ENCODE measurements at regions not wholly inside any gene's neighbourhood (a gene's known extent, or its start where the extent isn't known, plus 50 kb on each side); places are given as distances from the start of the nearest gene placed in this dataset.

DNA sequence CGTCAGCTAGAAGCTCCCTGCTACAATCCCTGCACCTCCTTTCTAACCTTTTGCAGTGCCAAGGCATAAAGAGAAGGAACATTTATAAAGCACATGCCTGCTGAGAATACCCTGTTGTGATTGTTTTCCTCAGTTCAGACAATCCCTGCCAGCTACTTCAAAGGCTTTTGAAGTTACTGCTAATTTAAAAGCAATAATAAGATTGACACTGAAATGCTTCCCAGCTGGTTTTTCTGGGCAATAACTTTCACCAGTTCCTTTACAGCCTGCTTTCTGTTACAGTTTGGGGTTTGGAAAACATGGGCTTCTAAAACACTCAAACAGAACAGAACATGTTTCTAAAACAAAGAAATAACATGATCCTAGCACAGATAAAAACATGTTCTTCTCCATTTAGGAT lies 232.3 kb upstream of the CPEB2 start:
- DNase-seq (ENCODE audit: low read depth, low spot score) = no peak

GRCh38 chr4:14771094-14771493 lies 231.2 kb upstream of the CPEB2 start:
- no peak for DNase-seq (ENCODE audit: low read depth, low spot score)

GRCh38 chr4:14771504-14772175 lies 230.6 kb upstream of the CPEB2 start:
- no peak for DNase-seq (ENCODE audit: low read depth, low spot score)

- DNase-seq (ENCODE audit: low read depth, low spot score) = no peak
These were observed 229.9 kb upstream of the CPEB2 start for GRCh38 chr4:14772388-14772787.

GRCh38 chr4:14783011-14783877 lies 219.0 kb upstream of the CPEB2 start:
- DNase-seq (ENCODE audit: low read depth, low spot score) = no peak

DNA sequence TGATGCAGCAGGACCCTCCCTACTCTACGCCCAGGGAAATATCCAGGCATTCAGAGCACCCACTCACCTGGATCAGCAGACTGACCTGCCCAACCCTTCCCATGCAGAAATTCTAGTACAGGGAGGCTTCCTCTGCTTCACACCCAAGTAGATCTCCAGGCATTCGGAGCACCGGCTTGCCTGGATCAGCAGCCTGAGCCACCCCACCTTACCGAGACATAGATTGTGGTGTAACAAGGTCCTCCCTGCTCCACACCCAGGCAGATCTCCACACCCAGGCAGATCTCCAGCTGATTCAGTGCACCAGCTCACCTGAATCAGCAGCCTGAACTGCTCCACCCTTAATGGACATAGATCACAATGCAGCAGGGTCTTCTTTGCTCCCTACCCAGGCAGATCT lies 215.1 kb upstream of the CPEB2 start:
- no peak for DNase-seq (ENCODE audit: low read depth, low spot score)

DNA sequence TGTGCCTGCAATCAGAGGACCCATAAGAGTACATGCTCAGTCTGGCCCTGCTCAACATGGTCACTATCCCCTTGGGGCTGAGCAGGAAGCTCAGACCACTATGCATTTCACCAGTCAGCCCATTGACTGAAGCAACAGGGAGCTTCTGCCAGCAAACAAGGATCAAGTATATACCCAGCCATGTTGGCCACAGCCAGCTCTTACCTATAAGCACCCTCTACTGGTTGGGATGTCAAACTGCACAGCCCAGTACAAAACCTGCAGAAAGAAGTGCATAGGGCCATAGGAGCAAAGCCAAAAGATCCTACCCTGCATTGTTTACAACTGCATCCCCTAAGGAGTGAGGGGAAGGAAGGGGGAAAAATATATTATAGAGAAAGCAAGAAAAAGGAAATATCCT lies 214.4 kb upstream of the CPEB2 start:
- DNase-seq (ENCODE audit: low read depth, low spot score) = peak; percentile 57

GRCh38 chr4:14790494-14790893 lies 211.8 kb upstream of the CPEB2 start:
- no peak for DNase-seq (ENCODE audit: low read depth, low spot score)

GRCh38 chr4:14792702-14793227 lies 209.5 kb upstream of the CPEB2 start:
- DNase-seq (ENCODE audit: low read depth, low spot score) = no peak

- DNase-seq (ENCODE audit: low read depth, low spot score) = no peak
These were observed 201.3 kb upstream of the CPEB2 start for GRCh38 chr4:14800977-14801376.

DNA sequence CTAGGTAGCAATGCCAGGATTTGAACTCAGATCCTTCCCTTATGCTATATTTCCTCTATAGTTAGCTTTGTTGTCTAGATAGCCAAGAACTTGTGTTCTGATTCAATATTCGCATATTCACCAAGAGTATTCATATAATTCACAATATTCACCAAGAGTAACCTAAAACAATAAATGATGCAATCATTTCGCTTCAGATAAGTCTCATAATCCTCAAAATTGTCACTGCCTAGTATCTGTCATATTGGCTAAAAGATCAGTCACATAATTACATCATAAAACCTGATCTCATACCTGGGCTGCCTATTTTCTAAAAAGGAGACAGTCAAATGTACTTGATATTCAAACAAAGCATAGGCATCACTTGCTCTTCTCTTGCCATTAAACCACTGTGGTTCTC lies 199.7 kb upstream of the CPEB2 start:
- no peak for DNase-seq (ENCODE audit: low read depth, low spot score)

DNA sequence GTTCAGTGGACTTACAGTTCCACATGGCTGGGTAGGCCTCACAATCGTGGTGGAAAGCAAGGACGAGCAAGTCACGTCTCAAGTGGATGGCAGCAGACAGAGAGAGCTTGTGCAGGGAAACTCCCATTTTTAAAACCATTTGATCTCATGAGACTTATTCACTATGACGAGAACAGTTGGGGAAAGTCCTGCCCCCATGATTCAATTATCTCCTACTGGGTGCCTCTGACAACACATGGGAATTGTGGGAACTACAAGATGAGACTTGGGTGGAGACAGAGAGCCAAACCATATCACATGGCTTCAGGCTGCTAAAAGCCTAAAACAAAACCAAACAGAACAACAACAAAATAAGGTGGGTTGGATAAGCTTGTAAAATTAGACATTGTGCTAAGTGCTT lies 194.4 kb upstream of the CPEB2 start:
- DNase-seq (ENCODE audit: low read depth, low spot score) = no peak

- no peak for DNase-seq (ENCODE audit: low read depth, low spot score)
These were observed 193.1 kb upstream of the CPEB2 start for GRCh38 chr4:14809203-14809602.

DNA sequence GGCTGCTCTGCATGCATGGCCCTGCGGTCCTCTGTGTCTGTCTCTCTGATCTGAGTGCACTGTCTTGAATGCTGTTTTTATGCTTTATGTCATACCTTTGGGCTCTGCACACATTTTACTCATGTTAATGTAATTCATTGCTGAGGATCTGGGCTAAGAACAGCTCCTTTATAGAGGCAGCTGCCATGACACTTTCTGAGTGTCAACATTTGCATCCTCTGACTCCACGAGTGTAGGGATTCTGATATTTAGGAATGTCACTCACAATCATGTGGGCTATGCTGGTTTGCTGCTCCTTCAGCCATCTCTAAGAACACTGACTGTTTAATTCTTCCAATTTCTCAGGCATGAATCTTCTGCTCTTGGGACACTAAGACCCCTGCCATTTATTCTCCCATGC lies 192.2 kb upstream of the CPEB2 start:
- DNase-seq (ENCODE audit: low read depth, low spot score) = no peak

- DNase-seq (ENCODE audit: low read depth, low spot score) = no peak
These were observed 191.7 kb upstream of the CPEB2 start for GRCh38 chr4:14810568-14810967.

GRCh38 chr4:14812101-14812500 lies 190.2 kb upstream of the CPEB2 start:
- no peak for DNase-seq (ENCODE audit: low read depth, low spot score)

GRCh38 chr4:14816623-14817261 lies 185.5 kb upstream of the CPEB2 start:
- no peak for DNase-seq (ENCODE audit: low read depth, low spot score)

GRCh38 chr4:14824189-14824588 lies 178.1 kb upstream of the CPEB2 start:
- no peak for DNase-seq (ENCODE audit: low read depth, low spot score)

- no peak for DNase-seq (ENCODE audit: low read depth, low spot score)
These were observed 175.2 kb upstream of the CPEB2 start for GRCh38 chr4:14827111-14827510.

DNA sequence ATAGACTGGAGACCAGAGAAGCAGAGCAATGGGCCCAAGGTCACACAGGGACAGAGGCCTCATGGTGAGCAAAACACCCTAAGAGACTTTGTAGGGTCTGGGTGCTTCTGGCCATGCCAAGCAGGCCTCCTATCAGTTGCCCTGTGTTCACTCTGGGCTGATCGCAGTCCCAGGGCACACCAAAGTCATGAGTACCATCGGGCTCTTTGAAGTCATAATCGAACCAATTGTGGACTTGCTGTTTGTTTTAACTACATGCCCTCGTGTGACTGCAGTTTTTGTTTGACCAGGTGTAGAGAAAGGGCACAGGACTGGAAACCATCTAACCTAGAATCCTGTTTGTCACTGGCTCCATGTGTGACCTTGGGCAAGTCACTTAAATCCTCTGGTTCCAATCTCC lies 172.5 kb upstream of the CPEB2 start:
- DNase-seq (ENCODE audit: low read depth, low spot score) = no peak

DNA sequence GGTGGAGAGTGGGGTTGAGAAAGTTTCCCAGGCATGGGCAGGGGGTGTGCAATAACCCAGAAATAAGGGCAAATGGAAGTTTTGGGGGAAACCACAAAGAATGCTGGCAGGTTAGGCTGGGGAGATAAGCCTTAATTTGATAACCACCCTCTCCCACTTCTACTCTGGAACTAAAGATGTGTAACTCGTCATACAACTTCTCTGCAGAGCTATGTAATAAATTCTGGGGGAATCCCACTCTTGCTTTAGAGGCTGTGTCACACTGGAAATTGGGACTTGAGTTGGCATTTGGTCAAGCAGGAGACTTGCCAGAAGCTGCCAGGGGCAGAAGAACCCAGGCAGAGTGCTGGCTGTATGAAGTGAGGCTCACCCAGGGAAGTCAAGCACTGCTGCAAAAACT lies 170.9 kb upstream of the CPEB2 start:
- no peak for DNase-seq (ENCODE audit: low read depth, low spot score)

DNA sequence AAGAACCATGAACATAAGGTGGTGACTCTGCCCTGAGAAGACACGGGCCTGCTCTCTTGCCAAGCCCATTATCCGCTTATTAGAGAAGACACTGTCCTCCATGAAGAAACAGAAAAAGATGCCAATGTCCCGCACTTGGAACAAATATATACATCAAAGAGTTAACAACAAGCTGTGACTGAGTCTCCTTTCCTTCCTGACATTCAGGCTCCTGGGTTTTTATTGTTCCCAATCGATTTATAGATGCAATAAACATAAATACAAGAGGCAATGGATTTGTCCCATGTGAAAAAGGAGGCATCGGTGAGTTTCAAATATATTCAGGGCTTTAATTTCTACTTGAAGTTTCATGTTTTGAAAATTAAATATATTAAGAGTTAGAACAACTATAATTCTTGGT lies 169.2 kb upstream of the CPEB2 start:
- no peak for DNase-seq (ENCODE audit: low read depth, low spot score)

DNA sequence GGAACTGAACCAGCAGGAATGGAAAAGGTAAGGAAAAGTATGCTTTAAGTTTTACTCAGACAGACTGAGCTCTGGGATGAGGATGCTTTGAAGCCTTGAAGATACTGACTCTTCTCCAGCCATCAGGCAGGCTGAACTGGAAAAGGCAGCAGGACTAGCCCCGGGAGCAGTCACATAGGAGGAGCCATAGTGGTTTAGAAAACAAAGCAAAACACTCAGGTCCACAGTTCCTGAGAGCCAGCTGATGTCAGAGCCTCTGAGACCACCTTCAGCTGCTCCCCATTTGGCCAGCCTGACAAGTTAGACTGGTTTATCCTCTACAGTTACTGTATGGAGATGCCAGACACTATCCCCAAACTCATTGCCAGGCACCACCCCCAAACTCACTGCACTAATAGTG lies 167.9 kb upstream of the CPEB2 start:
- DNase-seq (ENCODE audit: low read depth, low spot score) = peak; percentile 51

Measured in ELF-1 (cell line).